ENCODE measurements at regions not wholly inside any gene's neighbourhood (a gene's known extent, or its start where the extent isn't known, plus 50 kb on each side); places are given as distances from the start of the nearest gene placed in this dataset.

DNA sequence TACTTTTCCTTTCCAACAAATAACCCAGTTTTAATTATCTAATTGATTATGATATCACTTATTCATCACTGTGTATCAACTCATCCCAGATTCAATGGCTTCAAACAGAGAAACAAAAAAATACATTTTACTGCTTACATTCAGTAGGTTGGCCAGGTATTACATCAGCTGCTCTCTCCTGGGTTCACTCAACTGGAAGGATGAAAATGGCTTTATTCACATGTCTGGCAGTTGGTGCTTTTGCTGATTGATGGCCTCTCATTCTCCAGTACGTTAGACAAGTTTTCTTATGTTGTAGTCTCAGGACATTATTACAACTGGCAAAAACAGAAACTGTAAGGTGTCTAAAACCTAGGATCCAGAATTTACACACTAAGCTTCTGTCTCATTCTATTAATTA lies 811.0 kb upstream of the ALCAM start:
- no peak overlapping the region for H3K4me3 ChIP-seq (ENCODE audit: low read length)
- no peaks in the 10 kb centered on the region for H3K4me1 ChIP-seq (ENCODE audit: insufficient read depth, low read length)
- no peak for ATAC-seq (ENCODE audit: poor library complexity)
- H3K27ac ChIP-seq (ENCODE audit: low read depth in 1 of 2, low read length in 2 of 2) = no peak overlapping the region
- H3K4me1 Mint-ChIP-seq (ENCODE audit: low read depth) = no peaks in the 10 kb centered on the region
- intact Hi-C loops (cut with DNase I, micrococcal nuclease) = no loop called here
- H3K36me3 Mint-ChIP-seq (ENCODE audit: low read depth) = no peaks in the 10 kb centered on the region
- no peaks in the 10 kb centered on the region for H3K9me3 ChIP-seq (ENCODE audit: control insufficient read depth in 1 of 2, insufficient read depth in 1 of 2, low read length in 2 of 2)
- DNase-seq = no peak
- POLR2A ChIA-PET = no interaction called here
- H3K27me3 Mint-ChIP-seq = no peaks in the 10 kb centered on the region
- no peaks in the 10 kb centered on the region for H3K27me3 ChIP-seq (ENCODE audit: control insufficient read depth in 1 of 2, insufficient read depth in 2 of 2, low read length in 2 of 2)
- H3K9me3 Mint-ChIP-seq = no peaks in the 10 kb centered on the region
- no peaks in the 10 kb centered on the region for H3K36me3 ChIP-seq (ENCODE audit: insufficient read depth, low read length)
- H3K4me3 Mint-ChIP-seq = no peak overlapping the region
- TF ChIP-seq, protein P1, sequence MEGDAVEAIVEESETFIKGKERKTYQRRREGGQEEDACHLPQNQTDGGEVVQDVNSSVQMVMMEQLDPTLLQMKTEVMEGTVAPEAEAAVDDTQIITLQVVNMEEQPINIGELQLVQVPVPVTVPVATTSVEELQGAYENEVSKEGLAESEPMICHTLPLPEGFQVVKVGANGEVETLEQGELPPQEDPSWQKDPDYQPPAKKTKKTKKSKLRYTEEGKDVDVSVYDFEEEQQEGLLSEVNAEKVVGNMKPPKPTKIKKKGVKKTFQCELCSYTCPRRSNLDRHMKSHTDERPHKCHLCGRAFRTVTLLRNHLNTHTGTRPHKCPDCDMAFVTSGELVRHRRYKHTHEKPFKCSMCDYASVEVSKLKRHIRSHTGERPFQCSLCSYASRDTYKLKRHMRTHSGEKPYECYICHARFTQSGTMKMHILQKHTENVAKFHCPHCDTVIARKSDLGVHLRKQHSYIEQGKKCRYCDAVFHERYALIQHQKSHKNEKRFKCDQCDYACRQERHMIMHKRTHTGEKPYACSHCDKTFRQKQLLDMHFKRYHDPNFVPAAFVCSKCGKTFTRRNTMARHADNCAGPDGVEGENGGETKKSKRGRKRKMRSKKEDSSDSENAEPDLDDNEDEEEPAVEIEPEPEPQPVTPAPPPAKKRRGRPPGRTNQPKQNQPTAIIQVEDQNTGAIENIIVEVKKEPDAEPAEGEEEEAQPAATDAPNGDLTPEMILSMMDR (IDR thresholded peaks at IDR 0.05) = no peak
- no peak overlapping the region for H3K27ac Mint-ChIP-seq
- CTCF ChIA-PET = no interaction called here

DNA sequence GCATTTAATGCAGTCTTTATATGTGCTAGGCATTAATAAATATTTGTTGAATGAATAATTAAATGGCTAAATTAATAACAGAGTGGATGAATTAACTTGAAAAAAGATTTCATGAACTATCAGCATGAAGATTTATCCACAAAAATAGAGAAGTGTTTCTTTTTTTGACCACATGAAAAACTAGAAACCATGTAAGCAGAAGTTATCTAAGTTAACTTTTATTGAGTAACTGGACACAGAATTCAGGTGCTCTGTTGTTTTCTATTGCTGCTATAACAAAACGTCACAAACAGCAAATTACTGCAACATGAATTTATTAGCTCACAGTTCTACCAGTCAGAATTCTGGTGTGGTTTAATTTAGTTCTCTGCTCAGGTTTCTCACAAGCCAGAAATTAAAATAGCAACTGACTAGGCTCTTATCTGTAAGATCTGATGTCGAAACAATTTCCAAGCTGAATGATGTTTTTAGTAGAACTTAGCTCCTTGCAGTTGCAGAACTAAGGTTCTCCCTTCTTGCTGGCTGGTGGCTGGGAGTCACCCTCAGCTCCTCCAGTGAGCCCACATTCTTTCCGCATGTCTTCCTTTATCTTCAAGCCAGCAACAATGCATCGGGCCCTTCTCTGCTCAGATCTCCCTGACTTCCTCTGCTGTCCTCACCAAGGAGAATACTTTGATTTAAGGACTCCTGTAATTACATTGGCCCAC lies 810.2 kb upstream of the ALCAM start:
- Histone ChIP-seq H3K9me3 (ENCODE audit: control insufficient read depth in 1 of 2, insufficient read depth in 1 of 2, low read length in 2 of 2) (no peaks in the 10 kb centered on the region), H3K27ac (ENCODE audit: low read depth in 1 of 2, low read length in 2 of 2) (no peak overlapping the region), H3K36me3 (ENCODE audit: insufficient read depth, low read length) (no peaks in the 10 kb centered on the region), H3K4me1 (ENCODE audit: insufficient read depth, low read length) (no peaks in the 10 kb centered on the region), H3K27me3 (ENCODE audit: control insufficient read depth in 1 of 2, insufficient read depth in 2 of 2, low read length in 2 of 2) (no peaks in the 10 kb centered on the region), H3K4me3 (ENCODE audit: low read length) (no peak overlapping the region)
- H3K4me1 Mint-ChIP-seq (ENCODE audit: low read depth) = no peaks in the 10 kb centered on the region
- ChIA-PET CTCF (no interaction called here), POLR2A (interaction anchor here (1.2 kb wide), 1 partner anchor 17 kb away, joined by 3 read pairs; no protein-coding TSS in a partner anchor)
- ATAC-seq (ENCODE audit: poor library complexity) (no peak), DNase-seq (peak in 1 of 14 experiments; percentile 2)
- TF ChIP-seq, protein P1 (IDR thresholded peaks at IDR 0.05) = no peak
- H3K27me3 Mint-ChIP-seq = no peaks in the 10 kb centered on the region
- intact Hi-C loops (cut with DNase I, micrococcal nuclease) = no loop called here
- no peaks in the 10 kb centered on the region for H3K36me3 Mint-ChIP-seq (ENCODE audit: low read depth)
- H3K27ac Mint-ChIP-seq = no peak overlapping the region
- H3K9me3 Mint-ChIP-seq = no peaks in the 10 kb centered on the region
- no peak overlapping the region for H3K4me3 Mint-ChIP-seq

GRCh38 chr3:104561324-104561723 lies 805.4 kb upstream of the ALCAM start:
- peaks cover 5% of the 10 kb centered on the region for H3K27me3 Mint-ChIP-seq
- no peaks in the 10 kb centered on the region for H3K4me1 Mint-ChIP-seq (ENCODE audit: low read depth)
- no peak overlapping the region for H3K27ac Mint-ChIP-seq
- ATAC-seq (ENCODE audit: poor library complexity) = no peak
- TF ChIP-seq, protein P1 (IDR thresholded peaks at IDR 0.05) = no peak
- intact Hi-C loops (cut with DNase I, micrococcal nuclease) = loop anchor here in 1 of 2 experiments (5.0 to 10.0 kb wide), 2 partner anchors 803 to 956 kb away; partner anchors contain the start of gene ALCAM
- no peak overlapping the region for H3K27ac ChIP-seq (ENCODE audit: low read depth in 1 of 2, low read length in 2 of 2)
- no peaks in the 10 kb centered on the region for H3K9me3 ChIP-seq (ENCODE audit: control insufficient read depth in 1 of 2, insufficient read depth in 1 of 2, low read length in 2 of 2)
- no peaks in the 10 kb centered on the region for H3K36me3 Mint-ChIP-seq (ENCODE audit: low read depth)
- H3K9me3 Mint-ChIP-seq = no peaks in the 10 kb centered on the region
- no peaks in the 10 kb centered on the region for H3K36me3 ChIP-seq (ENCODE audit: insufficient read depth, low read length)
- H3K4me3 Mint-ChIP-seq = no peak overlapping the region
- H3K27me3 ChIP-seq (ENCODE audit: control insufficient read depth in 1 of 2, insufficient read depth in 2 of 2, low read length in 2 of 2) = no peaks in the 10 kb centered on the region
- no peak for DNase-seq
- H3K4me1 ChIP-seq (ENCODE audit: insufficient read depth, low read length) = no peaks in the 10 kb centered on the region
- CTCF ChIA-PET = no interaction called here
- no peak overlapping the region for H3K4me3 ChIP-seq (ENCODE audit: low read length)
- POLR2A ChIA-PET = no interaction called here
